IMR-90 (cell line): ENCODE measurements at regions not wholly inside any gene's neighbourhood (a gene's known extent, or its start where the extent isn't known, plus 50 kb on each side); places are given as distances from the start of the nearest gene placed in this dataset.

ENCODE experiments used
- ATAC-seq: fragments of 200-7000 bp; cut with Tn5 transposase; 2 replicates; pipeline ENCODE4 v1.9.1; 2020; ENCODE audit warnings: low read depth, mild to moderate bottlenecking, moderate library complexity
- BruUV-seq: library from RNA; stranded (reverse); fragments of 400-500 nt; replicated peaks from 2 replicates; lab custom pipeline; 2021; lab: Mats Ljungman, UMichigan
- CTCF ChIA-PET: fragments of 300-600 bp; formaldehyde crosslinking; extraction: SDS; loops from one replicate; lab custom pipeline; 2021; ENCODE audit warnings: antibody characterized with exemption; lab: Yijun Ruan, JAX
- POLR2A ChIA-PET: fragments of 300-600 bp; sonication (Branson Sonifier 250); formaldehyde crosslinking; loops from one replicate; lab custom pipeline; 2022; ENCODE audit warnings: antibody characterized with exemption; ENCODE audit not compliant: unreplicated experiment; lab: Charles Lee
- DNase-seq: peaks from one replicate; pipeline ENCODE4 v3.0.0; 2013
- H2AFZ ChIP-seq: replicated peaks from 2 replicates; pipeline ENCODE3; 2013; ENCODE audit warnings: low read length, mild to moderate bottlenecking; ENCODE audit not compliant: poor library complexity
- H2AK5ac ChIP-seq: 2 replicates; pipeline ENCODE4 v1.6.1; 2013; ENCODE audit warnings: low read depth, low read length, inconsistent platforms
- H2AK9ac ChIP-seq: replicated peaks from 2 replicates; pipeline ENCODE3; 2013; ENCODE audit warnings: mild to moderate bottlenecking, low read depth, low read length, moderate library complexity; ENCODE audit not compliant: poor library complexity
- H2BK120ac ChIP-seq: 2 replicates; pipeline ENCODE4 v1.6.1; 2013; ENCODE audit warnings: low read depth, low read length, inconsistent platforms
- H2BK15ac ChIP-seq: 3 replicates; pipeline ENCODE4 v1.6.1; 2013; ENCODE audit warnings: low read depth, low read length, inconsistent platforms
- H2BK20ac ChIP-seq: 2 replicates; pipeline ENCODE4 v1.6.1; 2013; ENCODE audit warnings: low read depth, mild to moderate bottlenecking, inconsistent platforms, low read length, moderate library complexity
- H2BK5ac ChIP-seq: 2 replicates; pipeline ENCODE4 v1.6.1; 2013; ENCODE audit warnings: mild to moderate bottlenecking, low read depth, low read length, inconsistent platforms; ENCODE audit not compliant: poor library complexity, severe bottlenecking
- H3K14ac ChIP-seq: replicated peaks from 2 replicates; pipeline ENCODE4 v1.6.1; 2013; ENCODE audit warnings: low read depth, low read length, inconsistent platforms
- H3K18ac ChIP-seq: 2 replicates; pipeline ENCODE4 v1.6.1; 2013; ENCODE audit warnings: low read depth, low read length, control low read depth
- H3K23ac ChIP-seq: 2 replicates; pipeline ENCODE4 v1.6.1; 2013; ENCODE audit warnings: low read depth, low read length, inconsistent platforms
- H3K27ac ChIP-seq: 2 replicates; pipeline ENCODE4 v1.5.1; 2013; ENCODE audit warnings: mild to moderate bottlenecking, control low read depth, low read length; ENCODE audit not compliant: insufficient read depth
- H3K27me3 ChIP-seq: 2 replicates; pipeline ENCODE4 v1.6.1; 2013; ENCODE audit warnings: low read length; ENCODE audit not compliant: control insufficient read depth, insufficient read depth
- H3K36me3 ChIP-seq: 2 replicates; pipeline ENCODE4 v1.6.1; 2013; ENCODE audit warnings: low read length, mixed read lengths; ENCODE audit not compliant: control insufficient read depth, insufficient read depth
- H3K4ac ChIP-seq: 2 replicates; pipeline ENCODE4 v1.6.1; 2013; ENCODE audit warnings: low read depth, low read length, inconsistent platforms
- H3K4me1 ChIP-seq: 2 replicates; pipeline ENCODE4 v1.6.1; 2013; ENCODE audit warnings: low read length, mixed read lengths; ENCODE audit not compliant: control insufficient read depth, insufficient read depth
- H3K4me2 ChIP-seq: 2 replicates; pipeline ENCODE4 v1.6.1; 2013; ENCODE audit warnings: low read depth, mild to moderate bottlenecking, control low read depth, low read length, moderate library complexity
- H3K4me3 ChIP-seq: 2 replicates; pipeline ENCODE4 v1.5.1; 2013; ENCODE audit warnings: low read depth, mild to moderate bottlenecking, control low read depth, low read length, moderate library complexity; ENCODE audit not compliant: insufficient read depth
- H3K56ac ChIP-seq: 2 replicates; pipeline ENCODE4 v1.6.1; 2013; ENCODE audit warnings: low read length, inconsistent platforms; ENCODE audit not compliant: insufficient read depth; ENCODE audit errors: extremely low read depth
- H3K79me1 ChIP-seq, 2 experiments: 2 replicates each; pipeline ENCODE4 v1.6.1; 2013; ENCODE audit warnings: low read length in 2 of 2, inconsistent platforms in 1 of 2, low read depth in 1 of 2
- H3K9ac ChIP-seq: 2 replicates; pipeline ENCODE4 v1.6.1; 2013; ENCODE audit warnings: low read depth, low read length, control low read depth
- H3K9me1 ChIP-seq: 2 replicates; pipeline ENCODE4 v1.6.1; 2013; ENCODE audit warnings: low read length, inconsistent platforms; ENCODE audit not compliant: insufficient read depth
- H3K9me3 ChIP-seq: 2 replicates; pipeline ENCODE4 v1.6.1; 2013; ENCODE audit warnings: low read length; ENCODE audit not compliant: control insufficient read depth, insufficient read depth
- H4K20me1 ChIP-seq: 2 replicates; pipeline ENCODE4 v1.6.1; 2013; ENCODE audit warnings: low read length, inconsistent platforms; ENCODE audit not compliant: insufficient read depth
- H4K5ac ChIP-seq: 2 replicates; pipeline ENCODE4 v1.6.1; 2013; ENCODE audit warnings: mild to moderate bottlenecking, low read depth, low read length, control low read depth
- H4K8ac ChIP-seq, 2 experiments: 2 replicates each; pipeline ENCODE4 v1.6.1; 2013; ENCODE audit warnings: low read depth in 2 of 2, low read length in 2 of 2, control low read depth in 1 of 2, inconsistent platforms in 1 of 2
- H4K91ac ChIP-seq: 2 replicates; pipeline ENCODE4 v1.6.1; 2013; ENCODE audit warnings: low read depth, low read length, inconsistent platforms; ENCODE audit not compliant: insufficient read depth
- BHLHE40 ChIP-seq: fragments of 150-350 bp; IDR thresholded peaks from 2 replicates; pipeline ENCODE4 v1.6.1; 2016; ENCODE audit warnings: mild to moderate bottlenecking, low read depth, low read length
- CEBPB ChIP-seq: IDR thresholded peaks from 2 replicates; pipeline ENCODE4 v1.6.1; 2012; ENCODE audit warnings: low read depth, low read length, improper control_type of control experiment
- CHD1 ChIP-seq: IDR thresholded peaks from 2 replicates; pipeline ENCODE4 v1.6.1; 2012; ENCODE audit warnings: low read depth, low read length, improper control_type of control experiment
- FOS ChIP-seq: fragments of 150-350 bp; IDR thresholded peaks from 2 replicates; pipeline ENCODE4 v1.6.1; 2016; ENCODE audit warnings: low read depth, low read length
- MAFK ChIP-seq: IDR thresholded peaks from 2 replicates; pipeline ENCODE4 v1.6.1; 2012; ENCODE audit warnings: low read depth, low read length, improper control_type of control experiment
- MAZ ChIP-seq: IDR thresholded peaks from 2 replicates; pipeline ENCODE4 v1.6.1; 2012; ENCODE audit warnings: low read depth, mild to moderate bottlenecking, low read length, improper control_type of control experiment, moderate library complexity, borderline replicate concordance
- MXI1 ChIP-seq: IDR thresholded peaks from 2 replicates; pipeline ENCODE4 v1.6.1; 2012; ENCODE audit warnings: low read depth, mild to moderate bottlenecking, low read length, moderate library complexity, borderline replicate concordance
- NFE2L2 ChIP-seq: fragments of 150-350 bp; IDR thresholded peaks from 2 replicates; pipeline ENCODE4 v1.6.1; 2016; ENCODE audit warnings: low read depth, mild to moderate bottlenecking, low read length
- POLR2A ChIP-seq: IDR thresholded peaks from 2 replicates; pipeline ENCODE4 v1.6.1; 2012; ENCODE audit warnings: mild to moderate bottlenecking, low read depth, low read length
- RAD21 ChIP-seq: IDR thresholded peaks from 2 replicates; pipeline ENCODE4 v1.6.1; 2012; ENCODE audit warnings: low read length, improper control_type of control experiment
- RCOR1 ChIP-seq: IDR thresholded peaks from 2 replicates; pipeline ENCODE4 v1.6.1; 2012; ENCODE audit warnings: mild to moderate bottlenecking, low read length, improper control_type of control experiment; ENCODE audit not compliant: insufficient replicate concordance
- RFX5 ChIP-seq: IDR thresholded peaks from 2 replicates; pipeline ENCODE4 v1.8.0; 2012; ENCODE audit warnings: low read depth, mild to moderate bottlenecking, low read length, moderate library complexity
- SMC3 ChIP-seq: fragments of 150-350 bp; IDR thresholded peaks from 2 replicates; pipeline ENCODE4 v1.6.1; 2016; ENCODE audit warnings: low read depth, mild to moderate bottlenecking, antibody characterized with exemption, low read length, moderate library complexity
- WGBS, 2 experiments: methylation state at CpG; one replicate each; pipeline versions ENCODE4 v1.1.5 to v1.1.7; 2013; ENCODE audit warnings: missing lambda C conversion rate in 2 of 2; ENCODE audit not compliant: insufficient read length in 1 of 2; ENCODE audit errors: extremely low coverage in 2 of 2; 5-methylcytosine and 5-hydroxymethylcytosine counted together
- dilution Hi-C: fragments of 300-500 bp; cut with HindIII; formaldehyde crosslinking; loops from one replicate; pipeline ENCODE4 v1.14.3; 2018; ENCODE audit warnings: low sequenced_read_pairs; ENCODE audit not compliant: unreplicated experiment
- in situ Hi-C: fragments of 300-500 bp; cut with MboI; formaldehyde crosslinking; loops from 3 replicates; pipeline ENCODE4 v1.14.3; 2019; ENCODE audit warnings: low sequenced_read_pairs, inconsistent platforms, mixed read lengths
- intact Hi-C: fragments of 100-400 bp; cut with micrococcal nuclease; formaldehyde crosslinking; loops from 2 replicates; pipeline ENCODE4 v1.10.0; 2022
- TF ChIP-seq, protein P1 (sequence below): conservative IDR thresholded peaks from 2 replicates; pipeline ENCODE4 v1.5.1; 2012; ENCODE audit warnings: mild to moderate bottlenecking, low read depth, low read length, improper control_type of control experiment
- TF ChIP-seq, protein P2 (sequence below): fragments of 150-350 bp; IDR thresholded peaks from 2 replicates; pipeline ENCODE4 v1.6.1; 2017; ENCODE audit warnings: mild to moderate bottlenecking, antibody characterized with exemption, low read length, low read depth
- TF ChIP-seq, protein P3 (sequence below): fragments of 150-350 bp; IDR thresholded peaks from 2 replicates; pipeline ENCODE4 v1.6.1; 2016; ENCODE audit warnings: low read depth, mild to moderate bottlenecking, low read length, moderate library complexity, borderline replicate concordance

DNA sequence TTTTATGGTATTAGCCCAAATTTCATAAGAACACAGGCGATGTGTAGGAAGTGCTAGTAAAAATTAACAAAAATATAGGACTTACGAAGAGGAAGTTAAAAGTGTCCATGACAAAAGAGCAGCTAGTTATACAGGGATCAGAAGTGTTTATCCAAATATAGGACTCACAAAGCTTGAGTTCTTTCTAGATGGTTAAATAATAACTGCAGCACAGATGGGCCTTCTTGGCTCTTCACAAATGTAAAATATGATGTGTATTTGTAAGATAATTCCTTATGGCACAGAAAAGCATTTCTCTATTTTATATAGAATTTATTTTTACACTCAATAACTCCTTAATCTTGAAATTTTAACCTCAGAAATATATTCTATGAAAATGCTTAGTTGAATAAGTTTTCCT is 100.9 kb upstream of the SPHKAP start:
- Histone ChIP-seq H3K9me3 (no peaks in the 10 kb centered on the region; the same call in 1 of the 2 replicates), H4K5ac (no peak overlapping the region), H3K14ac (no peak overlapping the region), H2BK20ac (no peak overlapping the region), H4K91ac (no peak overlapping the region), H3K9me1 (no peaks in the 10 kb centered on the region), H3K4me2 (no peak overlapping the region), H3K36me3 (no peaks in the 10 kb centered on the region), H2BK120ac (no peak overlapping the region), H3K23ac (no peak overlapping the region), H2BK5ac (no peak overlapping the region), H4K8ac (no peak overlapping the region), H3K4me1 (no peaks in the 10 kb centered on the region), H3K56ac (no peak overlapping the region), H2BK15ac (no peak overlapping the region), H4K20me1 (no peaks in the 10 kb centered on the region), H3K79me1 (no peaks in the 10 kb centered on the region), H2AK5ac (no peak overlapping the region), H3K4ac (no peak overlapping the region), H2AK9ac (no peak overlapping the region), H3K9ac (no peak overlapping the region), H3K27me3 (no peaks in the 10 kb centered on the region), H3K27ac (no peak overlapping the region), H2AFZ (no peak overlapping the region), H3K18ac (no peak overlapping the region), H3K4me3 (no peak overlapping the region)
- intact Hi-C loops = no loop called here
- POLR2A ChIA-PET = no interaction called here
- no peak for ATAC-seq
- in situ Hi-C loops = no loop called here
- WGBS, 2 experiments = no CpG with 5 or more reads among the region's 2 CpGs
- TF ChIP-seq FOS = no peak
- no peak for TF ChIP-seq MAFK
- TF ChIP-seq BHLHE40 = no peak
- TF ChIP-seq MAZ = no peak
- no peak for TF ChIP-seq MXI1
- TF ChIP-seq, protein P1, sequence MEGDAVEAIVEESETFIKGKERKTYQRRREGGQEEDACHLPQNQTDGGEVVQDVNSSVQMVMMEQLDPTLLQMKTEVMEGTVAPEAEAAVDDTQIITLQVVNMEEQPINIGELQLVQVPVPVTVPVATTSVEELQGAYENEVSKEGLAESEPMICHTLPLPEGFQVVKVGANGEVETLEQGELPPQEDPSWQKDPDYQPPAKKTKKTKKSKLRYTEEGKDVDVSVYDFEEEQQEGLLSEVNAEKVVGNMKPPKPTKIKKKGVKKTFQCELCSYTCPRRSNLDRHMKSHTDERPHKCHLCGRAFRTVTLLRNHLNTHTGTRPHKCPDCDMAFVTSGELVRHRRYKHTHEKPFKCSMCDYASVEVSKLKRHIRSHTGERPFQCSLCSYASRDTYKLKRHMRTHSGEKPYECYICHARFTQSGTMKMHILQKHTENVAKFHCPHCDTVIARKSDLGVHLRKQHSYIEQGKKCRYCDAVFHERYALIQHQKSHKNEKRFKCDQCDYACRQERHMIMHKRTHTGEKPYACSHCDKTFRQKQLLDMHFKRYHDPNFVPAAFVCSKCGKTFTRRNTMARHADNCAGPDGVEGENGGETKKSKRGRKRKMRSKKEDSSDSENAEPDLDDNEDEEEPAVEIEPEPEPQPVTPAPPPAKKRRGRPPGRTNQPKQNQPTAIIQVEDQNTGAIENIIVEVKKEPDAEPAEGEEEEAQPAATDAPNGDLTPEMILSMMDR = no peak
- TF ChIP-seq CHD1 = no peak
- no peak for TF ChIP-seq RCOR1
- TF ChIP-seq, protein P2, sequence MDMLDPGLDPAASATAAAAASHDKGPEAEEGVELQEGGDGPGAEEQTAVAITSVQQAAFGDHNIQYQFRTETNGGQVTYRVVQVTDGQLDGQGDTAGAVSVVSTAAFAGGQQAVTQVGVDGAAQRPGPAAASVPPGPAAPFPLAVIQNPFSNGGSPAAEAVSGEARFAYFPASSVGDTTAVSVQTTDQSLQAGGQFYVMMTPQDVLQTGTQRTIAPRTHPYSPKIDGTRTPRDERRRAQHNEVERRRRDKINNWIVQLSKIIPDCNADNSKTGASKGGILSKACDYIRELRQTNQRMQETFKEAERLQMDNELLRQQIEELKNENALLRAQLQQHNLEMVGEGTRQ = no peak
- no peak for TF ChIP-seq POLR2A
- no peak for TF ChIP-seq RAD21
- no peak for TF ChIP-seq CEBPB
- TF ChIP-seq, protein P3, sequence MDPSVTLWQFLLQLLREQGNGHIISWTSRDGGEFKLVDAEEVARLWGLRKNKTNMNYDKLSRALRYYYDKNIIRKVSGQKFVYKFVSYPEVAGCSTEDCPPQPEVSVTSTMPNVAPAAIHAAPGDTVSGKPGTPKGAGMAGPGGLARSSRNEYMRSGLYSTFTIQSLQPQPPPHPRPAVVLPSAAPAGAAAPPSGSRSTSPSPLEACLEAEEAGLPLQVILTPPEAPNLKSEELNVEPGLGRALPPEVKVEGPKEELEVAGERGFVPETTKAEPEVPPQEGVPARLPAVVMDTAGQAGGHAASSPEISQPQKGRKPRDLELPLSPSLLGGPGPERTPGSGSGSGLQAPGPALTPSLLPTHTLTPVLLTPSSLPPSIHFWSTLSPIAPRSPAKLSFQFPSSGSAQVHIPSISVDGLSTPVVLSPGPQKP = no peak
- no peak for TF ChIP-seq NFE2L2
- no peak for TF ChIP-seq SMC3
- no peak for TF ChIP-seq RFX5
- CTCF ChIA-PET = no interaction called here
- no TSS peak for BruUV-seq
- no peak for DNase-seq
- dilution Hi-C loops = no loop called here
